Tibial nerve (tissue), 4 donors: ENCODE measurements at regions not wholly inside any gene's neighbourhood (a gene's known extent, or its start where the extent isn't known, plus 50 kb on each side); places are given as distances from the start of the nearest gene placed in this dataset.

Source experiments
- DNase-seq, 2 donors: peaks; one replicate each; pipeline ENCODE4 v3.0.0-alpha.2; 2019; ENCODE audit warnings: low spot score in 2 of 2
- H3K27ac ChIP-seq, 4 donors: fragments of 200-600 bp; sonication (generic) in 3 of 4; one replicate each; pipeline ENCODE4 v1.5.1; 2017 to 2019; ENCODE audit warnings: mild to moderate bottlenecking in 1 of 4
- H3K27me3 ChIP-seq, 2 donors: fragments of 200-600 bp; sonication (generic) in 1 of 2; one replicate each; pipeline versions ENCODE4 v1.5.1 to v1.6.0; 2017 to 2019
- H3K36me3 ChIP-seq, 3 donors: fragments of 200-600 bp; sonication (generic); one replicate each; pipeline ENCODE4 v1.5.1; 2018 to 2019
- H3K4me1 ChIP-seq, 4 donors: fragments of 200-600 bp; sonication (generic) in 3 of 4; one replicate each; pipeline ENCODE4 v1.5.1; 2017 to 2019
- H3K4me3 ChIP-seq, 4 donors: fragments of 200-600 bp; sonication (generic) in 3 of 4; one replicate each; pipeline ENCODE4 v1.5.1; 2017 to 2019; ENCODE audit warnings: mild to moderate bottlenecking in 1 of 4, moderate library complexity in 1 of 4
- H3K9me3 ChIP-seq, 4 donors: fragments of 200-600 bp; sonication (generic) in 3 of 4; one replicate each; pipeline ENCODE4 v1.5.1; 2017 to 2019
- CTCF ChIP-seq, 5 experiments: fragments of 200-600 bp in 3 of 5; fragments of 450-650 bp in 2 of 5; sonication (generic) in 3 of 5; IDR thresholded peaks; one replicate each; pipeline ENCODE4 v1.5.1; 2016 to 2019; ENCODE audit warnings: antibody characterized with exemption in 5 of 5, mild to moderate bottlenecking in 3 of 5, moderate library complexity in 2 of 5
- EP300 ChIP-seq, 2 donors: sonication (generic); formaldehyde crosslinking; IDR thresholded peaks; one replicate each; pipeline ENCODE4 v1.6.1; 2017; ENCODE audit warnings: antibody characterized with exemption in 2 of 2, mild to moderate bottlenecking in 1 of 2
- POLR2A ChIP-seq, 2 donors: fragments of 450-650 bp; IDR thresholded peaks; one replicate each; pipeline ENCODE4 v1.6.1; 2017; ENCODE audit warnings: antibody characterized with exemption in 2 of 2, mild to moderate bottlenecking in 2 of 2, moderate library complexity in 2 of 2
- WGBS, 2 donors: methylation state at CpG; one replicate each; pipeline ENCODE4 v1.1.5; 2018; 5-methylcytosine and 5-hydroxymethylcytosine counted together

GRCh38 chr2:118689033-118689432, 158.4 kb downstream of the EN1 start:
- Histone ChIP-seq H3K9me3 (peaks cover 0 to 10% (median 0%) of the 10 kb centered on the region in 4 donors), H3K27me3 (no peaks in the 10 kb centered on the region), H3K4me3 (no peak overlapping the region), H3K27ac (no peak overlapping the region), H3K4me1 (no peaks in the 10 kb centered on the region), H3K36me3 (no peaks in the 10 kb centered on the region)
- DNase-seq: no peak
- TF ChIP-seq POLR2A (IDR thresholded peaks at IDR 0.05): no peak
- no peak for TF ChIP-seq EP300 (IDR thresholded peaks at IDR 0.05)
- no peak for TF ChIP-seq CTCF (IDR thresholded peaks at IDR 0.05)
- 72 to 82% methylated on average over 6 of the region's 6 CpGs for WGBS, 2 donors

GRCh38 chr2:118687698-118688097, 159.8 kb downstream of the EN1 start:
- WGBS, 2 donors: 64 to 75% methylated on average over 2 of the region's 2 CpGs
- no peak for TF ChIP-seq CTCF (IDR thresholded peaks at IDR 0.05)
- TF ChIP-seq POLR2A (IDR thresholded peaks at IDR 0.05): no peak
- no peak for TF ChIP-seq EP300 (IDR thresholded peaks at IDR 0.05)
- Histone ChIP-seq H3K27ac (no peak overlapping the region), H3K27me3 (no peaks in the 10 kb centered on the region), H3K4me3 (no peak overlapping the region), H3K9me3 (peaks cover 0 to 6% (median 0%) of the 10 kb centered on the region in 4 donors), H3K36me3 (no peaks in the 10 kb centered on the region), H3K4me1 (no peaks in the 10 kb centered on the region)
- DNase-seq: no peak

- Histone ChIP-seq H3K9me3 (peaks cover 0 to 6% (median 0%) of the 10 kb centered on the region in 4 donors), H3K27ac (no peak overlapping the region), H3K4me3 (no peak overlapping the region), H3K36me3 (no peaks in the 10 kb centered on the region), H3K27me3 (no peaks in the 10 kb centered on the region), H3K4me1 (no peaks in the 10 kb centered on the region)
- 57 to 69% methylated on average over 3 of the region's 3 CpGs for WGBS, 2 donors
- DNase-seq: no peak
- TF ChIP-seq EP300 (IDR thresholded peaks at IDR 0.05) (no peak), POLR2A (IDR thresholded peaks at IDR 0.05) (no peak), CTCF (IDR thresholded peaks at IDR 0.05) (no peak)
Observed at GRCh38 chr2:118687192-118687591, 160.3 kb downstream of the EN1 start.

- DNase-seq: peak in 1 of 2 donors; percentile 44
- H3K27me3 ChIP-seq: no peaks in the 10 kb centered on the region
- H3K9me3 ChIP-seq: peaks cover 0 to 2% (median 0%) of the 10 kb centered on the region in 4 donors
- H3K36me3 ChIP-seq: no peaks in the 10 kb centered on the region
- WGBS, 2 donors: 53 to 76% methylated on average over 1 of the region's 1 CpG
- no peak for TF ChIP-seq CTCF (IDR thresholded peaks at IDR 0.05)
- peak in 1 of 2 donors; percentile 15 for TF ChIP-seq EP300 (IDR thresholded peaks at IDR 0.05)
- H3K4me1 ChIP-seq: no peaks in the 10 kb centered on the region
- no peak overlapping the region for H3K27ac ChIP-seq
- no peak overlapping the region for H3K4me3 ChIP-seq
Observed at GRCh38 chr2:118686346-118686745, 161.1 kb downstream of the EN1 start.

- H3K4me1 ChIP-seq: no peaks in the 10 kb centered on the region
- no peaks in the 10 kb centered on the region for H3K36me3 ChIP-seq
- no peak overlapping the region for H3K4me3 ChIP-seq
- no peak for DNase-seq
- H3K27ac ChIP-seq: no peak overlapping the region
- no peak for TF ChIP-seq POLR2A (IDR thresholded peaks at IDR 0.05)
- no peak for TF ChIP-seq EP300 (IDR thresholded peaks at IDR 0.05)
- no peak for TF ChIP-seq CTCF (IDR thresholded peaks at IDR 0.05)
- 88 to 94% methylated on average over 5 of the region's 5 CpGs for WGBS, 2 donors
- no peaks in the 10 kb centered on the region for H3K9me3 ChIP-seq
- H3K27me3 ChIP-seq: no peaks in the 10 kb centered on the region
Observed at GRCh38 chr2:118683460-118683859, 164.0 kb downstream of the EN1 start.
